ENCODE measurements at regions not wholly inside any gene's neighbourhood (a gene's known extent, or its start where the extent isn't known, plus 50 kb on each side); places are given as distances from the start of the nearest gene placed in this dataset.

DNA sequence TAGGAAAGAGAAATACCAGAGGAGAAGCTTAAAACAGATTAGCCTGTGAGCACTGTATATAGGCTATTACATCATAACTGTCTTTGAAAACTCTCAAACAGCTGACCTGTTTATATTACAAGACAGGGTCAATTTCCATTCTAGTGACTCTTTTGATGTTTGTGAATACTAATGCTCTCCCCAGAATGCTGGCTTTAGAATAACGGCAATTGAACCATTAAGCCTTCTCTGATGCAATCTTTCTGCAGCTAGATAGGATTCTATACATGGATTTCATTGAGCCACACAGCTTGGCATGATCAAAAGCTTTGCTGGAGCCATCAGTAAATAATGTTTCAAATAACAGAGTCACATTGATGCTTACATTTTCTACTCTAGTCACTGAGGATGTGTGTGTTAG, 122.7 kb upstream of the FAT3 start:
- POLR2A ChIA-PET (ENCODE audit: low non-redundant PET), result no interaction called here
- no peak for TF ChIP-seq EZH2 (IDR thresholded peaks at IDR 0.05; ENCODE audit: borderline replicate concordance, low read depth, low read length, poor library complexity, severe bottlenecking)
- TF ChIP-seq, protein P1, sequence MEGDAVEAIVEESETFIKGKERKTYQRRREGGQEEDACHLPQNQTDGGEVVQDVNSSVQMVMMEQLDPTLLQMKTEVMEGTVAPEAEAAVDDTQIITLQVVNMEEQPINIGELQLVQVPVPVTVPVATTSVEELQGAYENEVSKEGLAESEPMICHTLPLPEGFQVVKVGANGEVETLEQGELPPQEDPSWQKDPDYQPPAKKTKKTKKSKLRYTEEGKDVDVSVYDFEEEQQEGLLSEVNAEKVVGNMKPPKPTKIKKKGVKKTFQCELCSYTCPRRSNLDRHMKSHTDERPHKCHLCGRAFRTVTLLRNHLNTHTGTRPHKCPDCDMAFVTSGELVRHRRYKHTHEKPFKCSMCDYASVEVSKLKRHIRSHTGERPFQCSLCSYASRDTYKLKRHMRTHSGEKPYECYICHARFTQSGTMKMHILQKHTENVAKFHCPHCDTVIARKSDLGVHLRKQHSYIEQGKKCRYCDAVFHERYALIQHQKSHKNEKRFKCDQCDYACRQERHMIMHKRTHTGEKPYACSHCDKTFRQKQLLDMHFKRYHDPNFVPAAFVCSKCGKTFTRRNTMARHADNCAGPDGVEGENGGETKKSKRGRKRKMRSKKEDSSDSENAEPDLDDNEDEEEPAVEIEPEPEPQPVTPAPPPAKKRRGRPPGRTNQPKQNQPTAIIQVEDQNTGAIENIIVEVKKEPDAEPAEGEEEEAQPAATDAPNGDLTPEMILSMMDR (conservative IDR thresholded peaks at IDR 0.05; ENCODE audit: low read depth, low read length), result no peak
- H3K27me3 ChIP-seq (replicated peaks; ENCODE audit: insufficient read depth, low read depth, low read length, poor library complexity), result no peaks in the 10 kb centered on the region

DNA sequence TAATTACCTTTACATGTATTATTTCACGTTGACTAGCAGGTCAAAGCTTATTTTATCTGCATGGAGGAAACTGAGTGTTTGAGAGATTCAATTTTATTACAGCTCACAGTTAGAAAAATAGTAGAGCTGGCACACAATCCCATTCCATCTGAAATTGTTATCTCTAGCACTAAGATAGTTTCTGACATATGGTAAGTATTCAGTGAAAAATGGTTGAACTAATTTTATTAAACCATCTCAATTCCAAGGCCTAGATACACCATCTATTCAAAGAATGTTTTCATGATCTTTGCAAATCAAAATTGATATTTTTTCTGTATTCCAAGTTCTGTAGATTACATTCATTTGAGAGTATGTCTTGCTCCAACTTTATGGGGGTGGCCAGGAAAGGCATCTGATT, 125.4 kb upstream of the FAT3 start:
- Histone ChIP-seq H3K36me3 (ENCODE audit: insufficient read depth, low read length, poor library complexity, severe bottlenecking) (no peaks in the 10 kb centered on the region), H3K4me1 (ENCODE audit: insufficient read depth, low read length, poor library complexity, severe bottlenecking) (peaks cover 11% of the 10 kb centered on the region), H3K4me3 (ENCODE audit: low read depth, low read length, poor library complexity, severe bottlenecking) (no peak overlapping the region), H3K27ac (ENCODE audit: low read depth, low read length, poor library complexity, severe bottlenecking) (no peak overlapping the region), H3K27me3 (replicated peaks; ENCODE audit: insufficient read depth, low read depth, low read length, poor library complexity) (no peaks in the 10 kb centered on the region), H3K9me3 (ENCODE audit: low read depth, low read length, poor library complexity, severe bottlenecking) (no peaks in the 10 kb centered on the region)
- no peak for DNase-seq (ENCODE audit: low spot score)
- CTCF ChIA-PET, result no interaction called here
- intact Hi-C loops (cut with micrococcal nuclease; ENCODE audit: unreplicated experiment), result no loop called here
- TF ChIP-seq EZH2 (IDR thresholded peaks at IDR 0.05; ENCODE audit: borderline replicate concordance, low read depth, low read length, poor library complexity, severe bottlenecking), result no peak
- TF ChIP-seq, protein P1 (conservative IDR thresholded peaks at IDR 0.05; ENCODE audit: low read depth, low read length), result no peak
- no TSS peak for BruUV-seq (replicated peaks)
- POLR2A ChIA-PET (ENCODE audit: low non-redundant PET), result no interaction called here

More for the DNA sequence above, 122.7 kb upstream of the FAT3 start:
- Histone ChIP-seq H3K9me3 (ENCODE audit: low read depth, low read length, poor library complexity, severe bottlenecking) (no peaks in the 10 kb centered on the region), H3K36me3 (ENCODE audit: insufficient read depth, low read length, poor library complexity, severe bottlenecking) (no peaks in the 10 kb centered on the region), H3K4me3 (ENCODE audit: low read depth, low read length, poor library complexity, severe bottlenecking) (no peak overlapping the region), H3K27ac (ENCODE audit: low read depth, low read length, poor library complexity, severe bottlenecking) (no peak overlapping the region), H3K4me1 (ENCODE audit: insufficient read depth, low read length, poor library complexity, severe bottlenecking) (peaks cover 11% of the 10 kb centered on the region)
- no TSS peak for BruUV-seq (replicated peaks)
- CTCF ChIA-PET, result no interaction called here
- intact Hi-C loops (cut with micrococcal nuclease; ENCODE audit: unreplicated experiment), result no loop called here
- DNase-seq (ENCODE audit: low spot score), result peak; percentile 41

DNA sequence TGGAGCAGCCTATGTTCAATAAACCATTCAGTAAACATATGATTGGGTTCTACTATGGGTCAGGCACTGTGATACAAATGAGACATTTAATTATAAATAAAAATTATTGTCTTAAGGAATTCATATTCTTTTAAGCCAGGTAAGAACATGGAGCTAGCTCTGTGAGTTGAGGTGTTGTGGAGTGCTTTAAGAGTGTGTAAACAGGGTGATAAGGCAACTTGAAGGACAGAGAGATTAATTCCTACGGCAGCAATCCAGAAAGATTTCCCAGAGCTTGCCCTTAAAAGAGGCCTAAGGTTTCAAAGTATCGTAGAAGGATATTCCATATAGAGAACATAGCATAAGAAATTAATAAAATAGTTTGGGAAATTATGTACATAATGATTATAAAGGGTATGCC, 126.4 kb upstream of the FAT3 start:
- TF ChIP-seq EZH2 (IDR thresholded peaks at IDR 0.05; ENCODE audit: borderline replicate concordance, low read depth, low read length, poor library complexity, severe bottlenecking), result no peak
- TF ChIP-seq, protein P1 (conservative IDR thresholded peaks at IDR 0.05; ENCODE audit: low read depth, low read length), result no peak
- Histone ChIP-seq H3K4me3 (ENCODE audit: low read depth, low read length, poor library complexity, severe bottlenecking) (no peak overlapping the region), H3K36me3 (ENCODE audit: insufficient read depth, low read length, poor library complexity, severe bottlenecking) (no peaks in the 10 kb centered on the region), H3K27ac (ENCODE audit: low read depth, low read length, poor library complexity, severe bottlenecking) (no peak overlapping the region), H3K27me3 (replicated peaks; ENCODE audit: insufficient read depth, low read depth, low read length, poor library complexity) (no peaks in the 10 kb centered on the region), H3K9me3 (ENCODE audit: low read depth, low read length, poor library complexity, severe bottlenecking) (no peaks in the 10 kb centered on the region), H3K4me1 (ENCODE audit: insufficient read depth, low read length, poor library complexity, severe bottlenecking) (peaks cover 9% of the 10 kb centered on the region)
- intact Hi-C loops (cut with micrococcal nuclease; ENCODE audit: unreplicated experiment), result no loop called here
- no TSS peak for BruUV-seq (replicated peaks)
- CTCF ChIA-PET, result no interaction called here
- DNase-seq (ENCODE audit: low spot score), result no peak
- POLR2A ChIA-PET (ENCODE audit: low non-redundant PET), result no interaction called here
